Kidney (tissue), 13 donors: ENCODE measurements at regions not wholly inside any gene's neighbourhood (a gene's known extent, or its start where the extent isn't known, plus 50 kb on each side); places are given as distances from the start of the nearest gene placed in this dataset.

Source experiments
- DNase-seq, 5 donors: peaks; one replicate each; pipeline ENCODE4 v3.0.0-alpha.2; 2013 to 2020
- FAIRE-seq: peaks from 2 replicates; lab custom pipeline; 2012; peaks lifted over from hg19 to GRCh38; lab: Jason Lieb, UNC
- H3K27ac ChIP-seq, 2 donors: one replicate each; pipeline ENCODE4 v1.7.0; 2013; ENCODE audit warnings: low read depth in 2 of 2, low read length in 2 of 2, inconsistent platforms in 1 of 2
- H3K27me3 ChIP-seq: one replicate; pipeline ENCODE4 v1.7.1; 2013; ENCODE audit warnings: low read length, inconsistent platforms; ENCODE audit not compliant: control insufficient read depth, insufficient read depth
- H3K36me3 ChIP-seq, 3 donors: one replicate each; pipeline versions ENCODE4 v1.7.0 to v1.7.1; 2013; ENCODE audit warnings: low read length in 3 of 3, control low read depth in 1 of 3, inconsistent platforms in 1 of 3; ENCODE audit not compliant: insufficient read depth in 3 of 3, control insufficient read depth in 2 of 3
- H3K4me1 ChIP-seq, 3 donors: one replicate each; pipeline versions ENCODE4 v1.7.0 to v1.7.1; 2013; ENCODE audit warnings: low read length in 3 of 3, inconsistent platforms in 1 of 3, low read depth in 1 of 3; ENCODE audit not compliant: control insufficient read depth in 2 of 3, insufficient read depth in 2 of 3
- H3K4me3 ChIP-seq, 3 donors: one replicate each; pipeline versions ENCODE4 v1.7.0 to v1.8.1; 2013; ENCODE audit warnings: low read length in 3 of 3, control low read depth in 1 of 3, inconsistent platforms in 1 of 3
- H3K9ac ChIP-seq, 3 donors: one replicate each; pipeline versions ENCODE4 v1.7.0 to v1.7.1; 2013; ENCODE audit warnings: low read length in 3 of 3, control low read depth in 1 of 3, inconsistent platforms in 1 of 3
- H3K9me3 ChIP-seq, 3 donors: one replicate each; pipeline versions ENCODE4 v1.7.0 to v1.7.1; 2013; ENCODE audit warnings: low read length in 3 of 3, control low read depth in 1 of 3, inconsistent platforms in 1 of 3; ENCODE audit not compliant: control insufficient read depth in 2 of 3, insufficient read depth in 1 of 3
- CTCF ChIP-seq: IDR thresholded peaks from 3 replicates; pipeline ENCODE4 v1.5.1; 2012; ENCODE audit warnings: mild to moderate bottlenecking, moderate library complexity, borderline replicate concordance; ENCODE audit not compliant: insufficient read depth; ENCODE audit errors: extremely low read depth
- intact Hi-C: fragments of 100-400 bp; cut with DNase I; formaldehyde crosslinking; loops from one replicate; pipeline ENCODE4 v1.11.1; 2022
- donor health status: control.
- donor health status: control.
- donor health status: control.
- donor health status: control.
- donor health status: control.
- donor health status: DM: yes; HTN: yes; CAD: no.
- donor health status: Normal renal cell carcinoma (clear cell type).

DNA sequence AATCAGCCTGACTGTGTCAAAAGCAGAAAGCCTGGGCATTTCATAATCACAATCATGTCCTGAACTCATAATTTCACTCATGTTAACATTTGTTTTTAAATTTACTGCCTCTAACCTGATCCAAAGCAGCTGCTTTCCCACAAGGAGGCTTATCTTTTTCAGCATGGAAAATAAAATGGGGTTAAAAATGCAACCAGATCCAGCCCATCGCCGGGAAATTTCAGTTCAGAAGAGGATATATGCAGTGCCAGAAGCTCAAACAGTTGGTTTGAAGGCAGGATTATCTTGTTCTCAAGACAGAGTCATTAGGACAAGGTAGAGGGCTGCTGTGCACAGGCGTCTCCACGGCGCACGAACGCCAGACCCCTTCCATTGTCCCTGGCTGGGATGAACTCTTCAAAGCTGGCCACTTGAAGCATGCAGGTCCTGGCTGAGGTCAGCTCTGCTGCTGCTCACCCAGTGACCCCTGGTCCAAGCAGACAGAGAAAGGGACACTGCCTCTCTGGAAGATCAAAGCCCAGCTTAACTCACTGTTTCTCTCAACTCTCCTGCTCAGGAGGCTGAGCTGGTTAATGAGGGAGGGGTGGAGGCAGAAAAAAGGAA lies 191.1 kb upstream of the HEY2 start:
- no peaks in the 10 kb centered on the region for H3K27me3 ChIP-seq
- intact Hi-C loops: no loop called here
- H3K27ac ChIP-seq: no peak overlapping the region
- no peak for FAIRE-seq
- H3K4me1 ChIP-seq: no peaks in the 10 kb centered on the region
- no peaks in the 10 kb centered on the region for H3K36me3 ChIP-seq
- H3K9me3 ChIP-seq: no peaks in the 10 kb centered on the region
- H3K4me3 ChIP-seq: no peak overlapping the region
- DNase-seq: peak in 2 of 5 donors; percentile 11 to 13
- TF ChIP-seq CTCF: no peak
- no peak overlapping the region for H3K9ac ChIP-seq

DNA sequence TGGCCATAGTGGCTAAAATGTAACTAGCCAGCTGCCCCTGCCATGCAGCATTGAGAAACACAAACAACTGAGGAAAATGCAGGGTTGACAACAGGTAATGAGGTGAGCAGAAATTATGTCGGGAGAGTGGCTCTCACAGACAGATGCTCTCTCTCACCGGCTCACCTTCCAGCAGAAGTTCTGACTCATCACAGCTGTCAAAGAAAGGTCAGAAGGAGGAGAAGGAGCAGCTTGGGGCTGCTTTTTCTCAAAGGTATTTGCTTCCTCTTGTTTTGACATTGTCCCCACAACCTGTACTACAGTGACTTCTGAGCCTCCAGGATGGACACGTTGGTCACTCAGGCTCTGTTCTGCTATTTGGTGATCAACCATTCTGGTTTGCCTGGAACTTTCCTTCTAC lies 190.5 kb upstream of the HEY2 start:
- H3K4me3 ChIP-seq: no peak overlapping the region

GRCh38 chr6:125562156-125562555 lies 187.3 kb upstream of the HEY2 start:
- FAIRE-seq (no peak), DNase-seq (no peak)
- Histone ChIP-seq H3K27ac (no peak overlapping the region), H3K27me3 (no peaks in the 10 kb centered on the region), H3K4me3 (no peak overlapping the region), H3K9ac (no peak overlapping the region), H3K4me1 (no peaks in the 10 kb centered on the region), H3K9me3 (no peaks in the 10 kb centered on the region), H3K36me3 (no peaks in the 10 kb centered on the region)
- TF ChIP-seq CTCF: no peak
- intact Hi-C loops: no loop called here

More for the DNA sequence above, 190.5 kb upstream of the HEY2 start:
- H3K27me3 ChIP-seq: no peaks in the 10 kb centered on the region
- no peaks in the 10 kb centered on the region for H3K9me3 ChIP-seq
- no peaks in the 10 kb centered on the region for H3K36me3 ChIP-seq
- H3K4me1 ChIP-seq: no peaks in the 10 kb centered on the region
- intact Hi-C loops: no loop called here
- peak in 2 of 5 donors; percentile 21 to 23 for DNase-seq
- no peak overlapping the region for H3K9ac ChIP-seq
- no peak for TF ChIP-seq CTCF
- H3K27ac ChIP-seq: no peak overlapping the region
- no peak for FAIRE-seq

DNA sequence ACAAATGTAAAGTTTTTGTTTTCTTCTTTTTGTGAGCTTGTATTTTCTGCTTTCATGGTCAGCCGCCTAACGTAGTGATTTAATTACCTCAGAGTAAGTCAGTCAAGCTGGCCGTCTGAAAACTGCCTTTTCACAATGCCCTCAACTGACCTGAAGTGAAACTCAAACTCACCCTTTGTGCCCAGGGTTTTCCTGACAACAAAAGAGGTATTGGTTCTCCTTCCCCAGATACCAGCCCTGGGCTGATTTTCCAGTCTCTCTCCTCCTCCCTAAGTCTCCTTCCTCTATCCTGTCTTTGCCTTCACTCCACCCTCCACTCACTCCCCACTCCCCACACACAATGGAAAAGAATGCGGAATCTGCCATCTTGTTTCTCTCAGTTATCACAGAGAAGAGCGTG lies 184.5 kb upstream of the HEY2 start:
- no peak overlapping the region for H3K9ac ChIP-seq
- H3K27ac ChIP-seq: no peak overlapping the region
- H3K4me1 ChIP-seq: no peaks in the 10 kb centered on the region
- no peaks in the 10 kb centered on the region for H3K9me3 ChIP-seq
- FAIRE-seq (no peak), DNase-seq (no peak)
- TF ChIP-seq CTCF: no peak
- no peak overlapping the region for H3K4me3 ChIP-seq
- intact Hi-C loops: no loop called here
- H3K27me3 ChIP-seq: no peaks in the 10 kb centered on the region
- no peaks in the 10 kb centered on the region for H3K36me3 ChIP-seq
